Retinal pigment epithelial cell (primary cell): ENCODE measurements at regions not wholly inside any gene's neighbourhood (a gene's known extent, or its start where the extent isn't known, plus 50 kb on each side); places are given as distances from the start of the nearest gene placed in this dataset.
"Not testable (repeated sequence)": the region's sequence is repeated elsewhere in the genome, so short reads cannot be mapped to it uniquely, and the experiment has no call there.

Experiments used
- DNase-seq: peaks from one replicate; pipeline ENCODE4 v3.0.0-alpha.2; 2010; ENCODE audit warnings: low read depth
- H3K4me3 ChIP-seq: 2 replicates; pipeline ENCODE4 v1.5.1; 2011; ENCODE audit warnings: mild to moderate bottlenecking, low read length, control low read depth, moderate library complexity
- CTCF ChIP-seq: conservative IDR thresholded peaks from 2 replicates; pipeline ENCODE4 v1.5.1; 2011; ENCODE audit warnings: low read depth, low read length, control low read depth, inconsistent platforms

GRCh38 chr6:14384175-14384949, 266.8 kb downstream of the CD83 start:
- no peak for TF ChIP-seq CTCF
- no peak for DNase-seq
- no peak overlapping the region for H3K4me3 ChIP-seq

GRCh38 chr6:14386263-14386662, 268.7 kb downstream of the CD83 start:
- DNase-seq: no peak
- no peak for TF ChIP-seq CTCF

GRCh38 chr6:14386668-14387067, 269.1 kb downstream of the CD83 start:
- TF ChIP-seq CTCF: no peak
- DNase-seq: no peak
- H3K4me3 ChIP-seq: no peak overlapping the region

More at GRCh38 chr6:14386263-14386662, 268.7 kb downstream of the CD83 start:
- no peak overlapping the region for H3K4me3 ChIP-seq

- no peak for TF ChIP-seq CTCF
- H3K4me3 ChIP-seq: no peak overlapping the region
- no peak for DNase-seq
These were observed 270.8 kb downstream of the CD83 start for GRCh38 chr6:14388371-14388770.

GRCh38 chr6:14389776-14390175, 272.2 kb downstream of the CD83 start:
- H3K4me3 ChIP-seq, DNase-seq: not testable (repeated sequence)

- TF ChIP-seq CTCF: no peak
- no peak for DNase-seq
- H3K4me3 ChIP-seq: no peak overlapping the region
These were observed 273.2 kb downstream of the CD83 start for GRCh38 chr6:14390805-14391204.

GRCh38 chr6:14393910-14394309, 276.3 kb downstream of the CD83 start:
- no peak for DNase-seq
- no peak for TF ChIP-seq CTCF
- H3K4me3 ChIP-seq: no peak overlapping the region

GRCh38 chr6:14396392-14396791, 278.8 kb downstream of the CD83 start:
- no peak for TF ChIP-seq CTCF
- DNase-seq: no peak

More at GRCh38 chr6:14396392-14396791, 278.8 kb downstream of the CD83 start:
- no peak overlapping the region for H3K4me3 ChIP-seq
